Mucosa of stomach (tissue), 1 donor: ENCODE measurements at regions not wholly inside any gene's neighbourhood (a gene's known extent, or its start where the extent isn't known, plus 50 kb on each side); places are given as distances from the start of the nearest gene placed in this dataset.
"Not testable (repeated sequence)": the region's sequence is repeated elsewhere in the genome, so short reads cannot be mapped to it uniquely, and the experiment has no call there.

Experiments used
- H3K27me3 ChIP-seq: one replicate; pipeline ENCODE4 v1.7.0; 2013; ENCODE audit warnings: mild to moderate bottlenecking, low read length; ENCODE audit not compliant: control insufficient read depth, insufficient read depth
- H3K36me3 ChIP-seq: one replicate; pipeline ENCODE4 v1.7.0; 2013; ENCODE audit warnings: low read length; ENCODE audit not compliant: control insufficient read depth, insufficient read depth
- H3K4me1 ChIP-seq: one replicate; pipeline ENCODE4 v1.7.0; 2013; ENCODE audit warnings: mild to moderate bottlenecking, low read length; ENCODE audit not compliant: control insufficient read depth, insufficient read depth
- H3K4me3 ChIP-seq: one replicate; pipeline ENCODE4 v1.7.0; 2013; ENCODE audit warnings: low read length
- H3K9ac ChIP-seq: one replicate; pipeline ENCODE4 v1.7.0; 2013; ENCODE audit warnings: mild to moderate bottlenecking, low read length, moderate library complexity
- H3K9me3 ChIP-seq: one replicate; pipeline ENCODE4 v1.7.0; 2013; ENCODE audit warnings: mild to moderate bottlenecking, low read length, moderate library complexity; ENCODE audit not compliant: control insufficient read depth
- donor health status: Pancreatic carcinoma.

- no peaks in the 10 kb centered on the region for H3K27me3 ChIP-seq
- H3K9ac ChIP-seq, result peak overlapping the region; percentile 71
- H3K4me3 ChIP-seq, result peak overlapping the region; percentile 48
- peaks cover 16% of the 10 kb centered on the region for H3K4me1 ChIP-seq
- no peaks in the 10 kb centered on the region for H3K36me3 ChIP-seq
- no peaks in the 10 kb centered on the region for H3K9me3 ChIP-seq
Measured at GRCh38 chr6:47413752-47414422, 63.7 kb upstream of the CD2AP start.

DNA sequence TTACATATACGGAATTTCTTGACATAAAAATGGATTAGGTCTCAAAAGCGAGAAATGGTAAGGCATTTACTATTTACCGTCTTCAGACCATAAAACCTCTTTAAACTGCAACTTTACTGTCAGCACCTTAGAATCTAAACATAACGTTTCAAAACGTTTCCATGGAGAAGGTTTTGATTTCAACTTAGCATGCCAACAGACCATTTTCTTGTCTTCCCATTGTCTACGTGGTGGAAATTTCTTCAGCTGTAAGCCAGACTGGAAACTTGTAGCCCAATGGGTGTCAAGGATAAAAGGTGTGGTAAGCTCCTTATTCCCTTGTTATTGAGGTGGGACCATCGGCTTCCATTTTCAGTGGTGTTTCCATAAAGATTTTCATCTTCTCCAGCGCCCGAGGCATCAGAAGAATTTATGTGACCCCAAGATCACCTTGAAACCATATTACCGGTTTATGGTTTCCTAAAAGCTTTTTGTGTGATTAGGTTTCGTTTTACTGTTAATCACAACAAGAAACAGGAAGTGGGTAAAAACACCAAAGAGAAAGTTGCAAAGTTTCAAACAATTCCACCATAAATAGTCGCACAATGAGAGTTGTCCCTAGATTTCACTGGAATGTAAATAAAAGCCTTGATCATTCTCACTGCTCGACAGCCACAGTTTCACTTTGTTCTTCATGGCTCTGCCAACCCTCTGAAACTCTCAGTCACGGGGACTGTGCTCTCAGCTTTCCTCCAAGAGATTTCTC is 63.0 kb upstream of the CD2AP start:
- H3K9ac ChIP-seq, result peak overlapping the region; percentile 71
- peaks cover 23% of the 10 kb centered on the region for H3K4me1 ChIP-seq
- peak overlapping the region; percentile 48 for H3K4me3 ChIP-seq
- no peaks in the 10 kb centered on the region for H3K36me3 ChIP-seq
- no peaks in the 10 kb centered on the region for H3K9me3 ChIP-seq
- H3K27me3 ChIP-seq, result no peaks in the 10 kb centered on the region

GRCh38 chr6:47416396-47417345 is 60.9 kb upstream of the CD2AP start:
- Histone ChIP-seq H3K36me3 (no peaks in the 10 kb centered on the region), H3K4me1 (peaks cover 35% of the 10 kb centered on the region), H3K4me3 (no peak overlapping the region), H3K27me3 (no peaks in the 10 kb centered on the region), H3K9me3 (no peaks in the 10 kb centered on the region), H3K9ac (no peak overlapping the region)

DNA sequence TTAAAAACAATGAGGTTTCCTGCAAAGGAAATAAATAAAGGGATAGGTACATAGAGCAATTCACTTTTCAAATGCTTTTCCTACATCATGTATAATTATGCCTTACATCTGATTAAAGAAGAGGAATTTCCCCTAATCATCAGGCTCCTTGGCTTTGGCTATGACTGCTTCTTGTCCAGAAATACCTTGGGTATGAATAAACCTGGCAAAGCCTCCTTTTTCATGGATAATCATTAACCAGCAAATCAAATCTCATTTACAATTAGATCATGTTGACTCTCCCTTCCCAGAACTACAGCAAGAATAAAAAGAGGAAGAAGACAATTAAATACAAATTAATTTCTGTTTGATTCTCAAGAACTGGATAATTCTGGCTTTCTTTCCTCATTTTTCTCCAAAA is 58.0 kb upstream of the CD2AP start:
- Histone ChIP-seq H3K4me1 (peaks cover 40% of the 10 kb centered on the region), H3K9ac (no peak overlapping the region), H3K36me3 (no peaks in the 10 kb centered on the region), H3K4me3 (no peak overlapping the region), H3K9me3 (no peaks in the 10 kb centered on the region), H3K27me3 (no peaks in the 10 kb centered on the region)

DNA sequence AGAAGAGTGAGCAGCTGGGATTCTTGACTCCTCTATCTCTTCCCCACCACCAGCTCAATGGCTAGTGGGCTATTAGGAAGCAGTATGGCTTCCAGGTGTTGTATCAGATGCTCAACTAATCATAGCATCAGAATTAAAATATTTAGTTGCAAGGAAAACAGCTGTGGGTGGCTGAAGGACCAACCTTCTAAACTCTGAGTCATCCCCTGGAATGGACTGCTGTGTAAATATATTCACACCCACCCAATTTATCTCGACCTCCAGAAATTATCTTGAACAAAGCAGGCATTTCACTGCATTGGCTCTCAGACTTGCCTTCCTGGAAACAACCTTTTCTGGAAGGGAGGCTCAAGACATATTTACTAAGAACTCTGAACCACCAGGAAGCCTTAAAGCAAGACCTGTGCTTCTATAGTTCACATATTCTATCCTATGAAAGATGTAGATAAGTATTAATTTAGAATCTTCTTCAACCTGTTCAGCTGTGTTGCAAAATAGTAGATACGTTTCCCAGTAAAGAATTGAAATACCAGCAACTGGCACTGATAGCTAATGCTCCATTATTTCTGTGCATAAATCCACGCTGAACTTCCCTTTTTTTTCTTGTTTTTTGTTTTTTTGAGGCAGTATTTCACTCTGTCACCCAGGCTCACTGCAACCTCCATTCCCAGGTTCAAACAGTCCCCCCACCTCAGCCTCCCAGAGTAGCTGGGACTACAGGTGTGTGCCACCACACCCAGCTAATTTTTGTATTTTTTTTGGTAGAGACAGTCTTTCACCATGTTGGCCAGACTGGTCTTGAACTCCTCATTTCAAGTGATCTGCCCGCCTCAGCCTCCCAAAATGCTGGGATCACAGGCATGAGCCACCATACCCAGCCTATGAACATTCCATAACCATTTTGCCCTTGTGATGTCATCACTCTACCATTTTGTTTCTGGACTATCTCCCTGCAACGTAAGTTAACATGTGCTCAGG is 56.9 kb upstream of the CD2AP start:
- Histone ChIP-seq H3K27me3 (no peaks in the 10 kb centered on the region), H3K9me3 (no peaks in the 10 kb centered on the region), H3K4me1 (peaks cover 40% of the 10 kb centered on the region), H3K9ac (peak overlapping the region; percentile 33), H3K36me3 (no peaks in the 10 kb centered on the region), H3K4me3 (peak overlapping the region; percentile 14)

- H3K9ac ChIP-seq, result no peak overlapping the region
- no peaks in the 10 kb centered on the region for H3K27me3 ChIP-seq
- peaks cover 32% of the 10 kb centered on the region for H3K4me1 ChIP-seq
- no peaks in the 10 kb centered on the region for H3K36me3 ChIP-seq
- no peaks in the 10 kb centered on the region for H3K9me3 ChIP-seq
- no peak overlapping the region for H3K4me3 ChIP-seq
Measured at GRCh38 chr6:47423079-47423478, 54.5 kb upstream of the CD2AP start.

GRCh38 chr6:47424436-47424836 is 53.2 kb upstream of the CD2AP start:
- Histone ChIP-seq H3K9ac (no peak overlapping the region), H3K4me3 (no peak overlapping the region), H3K4me1 (peaks cover 22% of the 10 kb centered on the region)

DNA sequence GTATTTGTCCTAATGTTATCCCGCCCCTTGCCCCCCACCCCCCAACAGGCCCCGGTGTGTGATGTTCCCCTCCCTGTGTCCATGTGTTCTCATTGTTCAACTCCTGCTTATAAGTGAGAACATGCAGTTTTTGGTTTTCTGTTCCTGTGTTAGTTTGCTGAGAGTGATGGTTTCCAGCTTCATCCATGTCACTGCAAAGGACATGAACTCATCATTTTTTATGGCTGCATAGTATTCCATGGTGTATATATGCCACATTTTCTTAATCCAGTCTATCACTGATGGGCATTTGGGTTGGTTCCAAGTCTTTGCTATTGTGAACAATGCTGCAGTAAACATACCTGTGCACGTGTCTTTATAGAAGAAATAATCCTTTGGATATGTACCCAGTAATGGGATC is 51.9 kb upstream of the CD2AP start:
- not testable (repeated sequence) for H3K27me3 ChIP-seq, H3K36me3 ChIP-seq, H3K9me3 ChIP-seq, H3K4me3 ChIP-seq, H3K9ac ChIP-seq
- H3K4me1 ChIP-seq, result peaks cover 15% of the 10 kb centered on the region

More at GRCh38 chr6:47424436-47424836, 53.2 kb upstream of the CD2AP start:
- no peaks in the 10 kb centered on the region for H3K27me3 ChIP-seq
- H3K9me3 ChIP-seq, result no peaks in the 10 kb centered on the region
- no peaks in the 10 kb centered on the region for H3K36me3 ChIP-seq

DNA sequence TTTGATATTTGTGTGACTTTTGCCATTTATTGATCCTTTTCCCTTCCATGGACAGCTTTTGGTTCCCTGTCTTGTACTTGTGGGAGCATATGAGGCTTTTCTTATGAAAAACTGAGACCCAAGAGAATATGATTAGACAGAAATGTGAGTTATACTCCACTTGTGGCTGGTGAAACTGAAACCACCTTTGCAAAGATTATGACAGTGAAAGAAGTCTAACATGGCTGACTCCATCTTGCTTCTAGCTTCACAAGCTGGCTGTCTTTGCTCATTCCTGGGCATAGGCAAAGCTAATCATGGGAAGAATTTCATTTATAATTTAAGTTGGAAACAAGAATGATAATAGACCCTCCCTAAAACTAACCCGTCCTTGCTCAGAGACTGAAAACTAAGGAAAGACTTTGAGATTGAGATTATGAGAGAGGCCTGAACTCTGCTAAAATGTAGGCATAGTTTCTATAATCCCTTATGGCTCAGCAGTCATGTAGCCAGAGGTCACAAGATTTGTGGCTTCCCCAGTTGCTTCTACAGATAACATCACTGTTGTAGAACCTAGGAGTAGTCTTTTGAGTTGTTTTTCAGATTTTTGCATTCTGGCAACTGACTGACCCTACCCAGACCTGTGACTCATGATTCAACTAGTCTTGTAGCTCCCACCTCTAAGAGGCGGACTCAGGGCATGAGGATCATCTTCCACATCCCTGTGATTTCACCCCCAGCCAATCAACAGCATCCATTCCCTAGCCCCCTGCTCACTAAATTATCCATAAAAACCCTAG is 50.9 kb upstream of the CD2AP start:
- Histone ChIP-seq H3K9me3 (no peaks in the 10 kb centered on the region), H3K4me3 (no peak overlapping the region), H3K27me3 (no peaks in the 10 kb centered on the region), H3K9ac (no peak overlapping the region), H3K4me1 (peaks cover 8% of the 10 kb centered on the region), H3K36me3 (no peaks in the 10 kb centered on the region)

DNA sequence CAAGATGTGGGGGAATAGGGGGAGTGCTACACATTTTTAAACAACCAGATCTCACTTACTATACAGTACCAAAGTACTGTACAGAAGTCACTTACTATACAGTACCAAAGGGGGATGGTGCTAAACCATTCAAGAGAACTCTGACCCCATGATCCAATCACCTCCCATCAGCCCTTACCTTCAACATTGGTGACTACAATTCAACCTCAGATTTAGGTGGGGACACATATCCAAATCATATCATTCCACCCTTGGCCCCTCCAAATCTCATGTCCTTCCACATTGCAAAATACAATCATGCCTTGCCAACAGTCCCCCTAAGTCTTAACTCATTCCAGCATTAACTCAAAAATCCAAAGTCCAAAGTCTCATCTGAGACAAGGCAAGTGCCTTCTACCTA is 49.9 kb upstream of the CD2AP start:
- Histone ChIP-seq H3K36me3 (no peaks in the 10 kb centered on the region), H3K4me3 (no peak overlapping the region), H3K27me3 (no peaks in the 10 kb centered on the region), H3K9ac (no peak overlapping the region), H3K4me1 (no peaks in the 10 kb centered on the region), H3K9me3 (no peaks in the 10 kb centered on the region)
